Upper lobe of left lung (tissue), 4 donors: ENCODE measurements at regions not wholly inside any gene's neighbourhood (a gene's known extent, or its start where the extent isn't known, plus 50 kb on each side); places are given as distances from the start of the nearest gene placed in this dataset.

Source experiments
- EP300 ChIP-seq, 4 donors: sonication (generic); formaldehyde crosslinking; IDR thresholded peaks; one replicate each; pipeline ENCODE4 v1.5.1; 2017; ENCODE audit warnings: antibody characterized with exemption in 4 of 4, control low read depth in 2 of 4
- TF ChIP-seq, protein P1 (sequence below), 6 experiments: fragments of 450-650 bp in 4 of 6; fragments of 200-600 bp in 2 of 6; sonication (generic) in 2 of 6; IDR thresholded peaks; one replicate each; pipeline ENCODE4 v1.5.1; 2016 to 2019; ENCODE audit warnings: antibody characterized with exemption in 6 of 6

DNA sequence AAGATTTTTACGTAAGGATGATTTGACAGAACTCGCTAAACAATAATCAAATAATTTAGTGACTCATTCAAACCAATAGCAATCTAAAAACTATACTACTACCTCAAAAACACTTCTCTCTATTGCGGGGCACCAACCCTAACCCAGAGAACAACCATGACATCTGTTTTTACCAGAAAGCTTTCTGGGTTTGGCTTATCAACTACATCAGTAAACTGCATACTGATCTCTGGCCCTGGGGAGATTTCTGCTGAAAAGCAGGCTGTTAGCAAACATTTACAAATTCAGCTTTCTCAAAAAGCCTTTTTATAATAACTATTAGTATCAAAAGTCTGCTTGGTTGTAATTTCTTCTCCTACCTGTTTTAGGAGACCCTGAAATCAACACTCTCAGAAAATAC lies 144.5 kb upstream of the ZWINT start:
- TF ChIP-seq, protein P1, sequence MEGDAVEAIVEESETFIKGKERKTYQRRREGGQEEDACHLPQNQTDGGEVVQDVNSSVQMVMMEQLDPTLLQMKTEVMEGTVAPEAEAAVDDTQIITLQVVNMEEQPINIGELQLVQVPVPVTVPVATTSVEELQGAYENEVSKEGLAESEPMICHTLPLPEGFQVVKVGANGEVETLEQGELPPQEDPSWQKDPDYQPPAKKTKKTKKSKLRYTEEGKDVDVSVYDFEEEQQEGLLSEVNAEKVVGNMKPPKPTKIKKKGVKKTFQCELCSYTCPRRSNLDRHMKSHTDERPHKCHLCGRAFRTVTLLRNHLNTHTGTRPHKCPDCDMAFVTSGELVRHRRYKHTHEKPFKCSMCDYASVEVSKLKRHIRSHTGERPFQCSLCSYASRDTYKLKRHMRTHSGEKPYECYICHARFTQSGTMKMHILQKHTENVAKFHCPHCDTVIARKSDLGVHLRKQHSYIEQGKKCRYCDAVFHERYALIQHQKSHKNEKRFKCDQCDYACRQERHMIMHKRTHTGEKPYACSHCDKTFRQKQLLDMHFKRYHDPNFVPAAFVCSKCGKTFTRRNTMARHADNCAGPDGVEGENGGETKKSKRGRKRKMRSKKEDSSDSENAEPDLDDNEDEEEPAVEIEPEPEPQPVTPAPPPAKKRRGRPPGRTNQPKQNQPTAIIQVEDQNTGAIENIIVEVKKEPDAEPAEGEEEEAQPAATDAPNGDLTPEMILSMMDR (IDR thresholded peaks at IDR 0.05) = no peak
- TF ChIP-seq EP300 (IDR thresholded peaks at IDR 0.05) = no peak
